Heart left ventricle (tissue), 16 donors: ENCODE measurements at regions not wholly inside any gene's neighbourhood (a gene's known extent, or its start where the extent isn't known, plus 50 kb on each side); places are given as distances from the start of the nearest gene placed in this dataset.

ENCODE experiments used
- ATAC-seq, 4 donors: fragments of 200-7000 bp; cut with Tn5 transposase; one replicate each; pipeline ENCODE4 v1.9.1; 2020 to 2022; ENCODE audit warnings: moderate library complexity in 4 of 4, mild to moderate bottlenecking in 3 of 4, moderate number of reproducible peaks in 1 of 4
- DNase-seq, 5 donors: peaks; one replicate each; pipeline ENCODE4 v3.0.0-alpha.2; 2020
- H3K27ac ChIP-seq, 12 donors: fragments of 200-600 bp; sonication (generic) in 4 of 12; one replicate each; pipeline versions ENCODE4 v1.5.0 to v1.8.0; 2016 to 2022; ENCODE audit warnings: mild to moderate bottlenecking in 2 of 12
- H3K27me3 ChIP-seq, 9 donors: fragments of 200-600 bp; sonication (generic) in 2 of 9; one replicate each; pipeline versions ENCODE4 v1.5.1 to v1.8.0; 2016 to 2022; ENCODE audit warnings: mild to moderate bottlenecking in 3 of 9
- H3K36me3 ChIP-seq, 9 donors: fragments of 200-600 bp; sonication (generic) in 2 of 9; one replicate each; pipeline versions ENCODE4 v1.5.0 to v1.8.0; 2018 to 2022; ENCODE audit warnings: mild to moderate bottlenecking in 2 of 9
- H3K4me1 ChIP-seq, 12 donors: fragments of 200-600 bp; sonication (generic) in 4 of 12; one replicate each; pipeline versions ENCODE4 v1.5.0 to v1.8.0; 2016 to 2022; ENCODE audit warnings: mild to moderate bottlenecking in 3 of 12
- H3K4me3 ChIP-seq, 12 donors: fragments of 200-600 bp; sonication (generic) in 4 of 12; one replicate each; pipeline versions ENCODE4 v1.5.0 to v1.8.0; 2017 to 2022; ENCODE audit warnings: mild to moderate bottlenecking in 9 of 12, moderate library complexity in 4 of 12
- H3K9me3 ChIP-seq, 12 donors: fragments of 200-600 bp; sonication (generic) in 4 of 12; one replicate each; pipeline versions ENCODE4 v1.5.0 to v1.8.0; 2016 to 2022; ENCODE audit warnings: mild to moderate bottlenecking in 1 of 12
- POLR2A ChIP-seq, 2 donors: fragments of 450-650 bp; IDR thresholded peaks; one replicate each; pipeline ENCODE4 v1.6.1; 2017; ENCODE audit warnings: antibody characterized with exemption in 2 of 2, mild to moderate bottlenecking in 2 of 2, moderate library complexity in 2 of 2
- WGBS, 4 donors: extraction: QIAGEN DNeasy Blood & Tissue Kit in 2 of 4; methylation state at CpG; one replicate each; pipeline versions ENCODE4 v1.1.5 to v1.1.7; 2013 to 2018; 5-methylcytosine and 5-hydroxymethylcytosine counted together
- intact Hi-C, 10 donors: fragments of 100-400 bp; cut with DNase I; formaldehyde crosslinking; loops; one replicate each; pipeline versions ENCODE4 v1.11.1 to v1.14.2; 2022
- TF ChIP-seq, protein P1 (sequence below), 12 donors: fragments of 200-600 bp; sonication (generic) in 4 of 12; IDR thresholded peaks; one replicate each; pipeline versions ENCODE4 v1.5.0 to v1.8.0; 2018 to 2022; ENCODE audit warnings: antibody characterized with exemption in 12 of 12, mild to moderate bottlenecking in 5 of 12
- donor health status: ischemic (EF 13 %, LVEDD 7.1; RV severe dilation, severe dysfunction).
- donor health status: healthy with polysubstance abuse.
- donor health status: DM: no; HTN: yes; CAD: no.
- donor health status: DM: no; HTN: no; CAD: no.
- donor health status: ischemic (EF 25% LVEDD 6.9; RV normal size, moderate dysfunction).
- donor health status: ischemic (EF 25% LVEDD 5.7; RV mildly dilated, moderate dysfunction).
- donor health status: healthy.
- donor health status: DM: yes; HTN: yes; CAD: no.
- donor health status: ischemic (EF 35%, LVEDD 5.7; RV mildly dilated, moderate dysfunction).
- donor health status: nonischemic (EF 11% LVEDD 7.7; RV severe dilation, severe dysfunction).
- donor health status: DM: yes; HTN: yes; CAD: no.
- donor health status: PGD.
- donor health status: ischemic (EF 29% LVEDD 5.4; RV normal size, mild dysfunction).
- donor health status: nonischemic (EF 23%, LVEDD 6.1; RV moderate dilation, normal function).

DNA sequence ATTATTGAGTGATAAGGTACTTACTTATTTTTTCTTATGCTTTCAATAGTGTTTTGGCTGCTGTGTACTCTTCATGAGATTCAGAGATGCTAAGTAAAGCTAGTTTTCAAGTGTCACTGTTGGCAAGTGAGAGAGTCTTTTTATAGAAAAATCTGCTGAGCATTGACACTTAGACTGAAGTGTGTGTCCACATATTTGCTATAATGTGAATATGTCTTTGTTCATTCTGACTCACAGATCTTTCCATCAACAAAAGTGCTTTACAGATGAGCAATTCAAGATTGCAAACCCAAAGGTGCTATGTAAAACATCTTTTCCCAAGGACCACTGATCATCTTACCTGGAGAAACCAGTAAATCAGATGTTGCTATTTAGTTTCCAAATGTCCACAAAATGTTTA, 410.6 kb upstream of the FIGN start:
- Histone ChIP-seq H3K27me3 (no peaks in the 10 kb centered on the region), H3K9me3 (no peaks in the 10 kb centered on the region), H3K27ac (no peak overlapping the region), H3K4me3 (no peak overlapping the region), H3K4me1 (no peaks in the 10 kb centered on the region), H3K36me3 (no peaks in the 10 kb centered on the region)
- DNase-seq (no peak), ATAC-seq (no peak)
- no peak for TF ChIP-seq POLR2A (IDR thresholded peaks at IDR 0.05)
- TF ChIP-seq, protein P1, sequence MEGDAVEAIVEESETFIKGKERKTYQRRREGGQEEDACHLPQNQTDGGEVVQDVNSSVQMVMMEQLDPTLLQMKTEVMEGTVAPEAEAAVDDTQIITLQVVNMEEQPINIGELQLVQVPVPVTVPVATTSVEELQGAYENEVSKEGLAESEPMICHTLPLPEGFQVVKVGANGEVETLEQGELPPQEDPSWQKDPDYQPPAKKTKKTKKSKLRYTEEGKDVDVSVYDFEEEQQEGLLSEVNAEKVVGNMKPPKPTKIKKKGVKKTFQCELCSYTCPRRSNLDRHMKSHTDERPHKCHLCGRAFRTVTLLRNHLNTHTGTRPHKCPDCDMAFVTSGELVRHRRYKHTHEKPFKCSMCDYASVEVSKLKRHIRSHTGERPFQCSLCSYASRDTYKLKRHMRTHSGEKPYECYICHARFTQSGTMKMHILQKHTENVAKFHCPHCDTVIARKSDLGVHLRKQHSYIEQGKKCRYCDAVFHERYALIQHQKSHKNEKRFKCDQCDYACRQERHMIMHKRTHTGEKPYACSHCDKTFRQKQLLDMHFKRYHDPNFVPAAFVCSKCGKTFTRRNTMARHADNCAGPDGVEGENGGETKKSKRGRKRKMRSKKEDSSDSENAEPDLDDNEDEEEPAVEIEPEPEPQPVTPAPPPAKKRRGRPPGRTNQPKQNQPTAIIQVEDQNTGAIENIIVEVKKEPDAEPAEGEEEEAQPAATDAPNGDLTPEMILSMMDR (IDR thresholded peaks at IDR 0.05) = no peak
- intact Hi-C loops = no loop called here

DNA sequence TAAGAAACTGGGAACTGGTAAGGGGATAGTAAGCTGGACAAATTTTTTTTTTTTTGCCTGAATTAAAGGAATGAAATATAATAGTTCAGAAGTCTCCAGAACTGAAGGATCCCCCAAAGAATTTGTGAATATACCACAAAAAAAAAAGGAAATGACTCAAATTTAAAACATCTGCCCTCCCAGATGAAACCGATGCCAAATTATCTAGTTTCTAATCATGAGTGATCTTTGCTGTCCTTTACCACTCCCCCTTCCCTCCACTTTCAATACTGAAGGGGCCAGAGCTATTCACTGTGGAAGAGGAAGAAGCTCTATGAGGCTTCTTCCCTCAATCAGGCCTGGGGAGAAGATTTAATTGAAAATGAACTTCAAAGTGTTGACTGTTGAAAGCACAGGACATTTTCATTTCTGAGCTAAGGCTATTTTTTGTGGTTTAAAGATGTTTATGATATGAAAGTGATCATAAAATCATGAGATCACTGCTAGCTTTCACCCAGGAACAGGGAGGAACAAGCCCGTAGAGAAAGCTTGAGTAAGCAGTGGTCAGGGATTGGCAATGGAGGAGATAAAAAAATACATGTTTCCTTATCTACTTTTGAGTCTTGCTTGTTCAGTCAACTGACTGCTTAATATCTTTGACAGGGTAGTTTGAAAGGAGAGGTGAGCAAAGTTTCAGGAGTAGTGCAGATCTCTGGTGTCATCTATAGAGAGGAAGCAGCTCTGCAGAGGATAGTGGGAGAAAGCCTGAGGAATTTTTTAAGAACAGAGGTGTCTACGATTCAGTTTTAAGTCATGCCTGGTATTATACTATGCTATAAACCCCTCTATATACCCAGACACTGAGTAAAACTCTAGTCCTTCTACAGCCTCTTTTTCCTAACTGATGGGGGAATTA, 409.5 kb upstream of the FIGN start:
- TF ChIP-seq, protein P1 (IDR thresholded peaks at IDR 0.05) = no peak
- no peak for TF ChIP-seq POLR2A (IDR thresholded peaks at IDR 0.05)
- Histone ChIP-seq H3K36me3 (no peaks in the 10 kb centered on the region), H3K27me3 (no peaks in the 10 kb centered on the region), H3K27ac (no peak overlapping the region), H3K4me3 (no peak overlapping the region), H3K4me1 (no peaks in the 10 kb centered on the region), H3K9me3 (no peaks in the 10 kb centered on the region)
- DNase-seq (no peak), ATAC-seq (no peak)
- intact Hi-C loops = no loop called here
- 57 to 68% (median 64%) methylated on average over 3 of the region's 3 CpGs for WGBS, 4 donors

DNA sequence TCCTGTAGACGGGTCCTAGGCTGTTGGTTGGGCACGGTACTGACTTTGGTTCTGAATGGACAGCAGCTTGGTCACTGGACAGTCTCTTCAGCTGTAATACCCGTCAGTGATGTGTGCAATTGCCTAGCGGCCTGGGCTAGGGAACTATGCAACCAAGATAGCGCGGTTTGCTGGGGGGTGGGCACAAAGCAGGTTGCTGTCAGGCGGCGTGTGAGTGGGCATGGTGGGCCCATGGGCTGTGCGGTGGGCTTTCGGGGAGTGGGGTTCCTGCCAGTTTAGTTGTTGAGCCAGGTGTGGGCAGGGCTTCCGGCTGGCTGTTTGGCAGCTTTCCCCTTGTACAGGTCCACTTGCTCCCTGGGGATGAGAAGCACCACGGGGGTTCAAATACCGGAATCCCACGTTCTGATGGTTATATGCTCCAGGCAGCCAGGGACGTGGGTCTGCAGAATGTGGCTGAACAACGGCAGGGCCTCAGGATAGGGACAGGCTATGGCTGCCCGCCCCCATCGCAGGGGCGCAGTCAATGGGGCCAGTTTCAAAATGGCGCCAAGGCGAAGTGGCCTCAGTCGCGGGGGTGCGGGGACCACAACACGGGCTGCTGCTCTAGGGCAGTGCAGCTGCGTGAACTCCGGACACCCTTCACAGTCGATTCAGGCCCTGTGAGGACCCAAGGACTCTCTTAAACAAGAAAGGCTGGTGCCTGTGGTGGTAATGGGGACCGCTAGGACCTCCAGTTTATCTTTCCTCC, 407.5 kb upstream of the FIGN start:
- Histone ChIP-seq H3K4me1 (no peaks in the 10 kb centered on the region), H3K27me3 (no peaks in the 10 kb centered on the region), H3K36me3 (no peaks in the 10 kb centered on the region), H3K4me3 (no peak overlapping the region), H3K27ac (no peak overlapping the region), H3K9me3 (no peaks in the 10 kb centered on the region)
- ATAC-seq (no peak), DNase-seq (peak in 1 of 5 donors; percentile 18)
- TF ChIP-seq, protein P1 (IDR thresholded peaks at IDR 0.05) = no peak
- TF ChIP-seq POLR2A (IDR thresholded peaks at IDR 0.05) = no peak
- intact Hi-C loops = no loop called here
- 92 to 97% (median 95%) methylated on average over 21 to 29 of the region's 29 CpGs for WGBS, 4 donors

DNA sequence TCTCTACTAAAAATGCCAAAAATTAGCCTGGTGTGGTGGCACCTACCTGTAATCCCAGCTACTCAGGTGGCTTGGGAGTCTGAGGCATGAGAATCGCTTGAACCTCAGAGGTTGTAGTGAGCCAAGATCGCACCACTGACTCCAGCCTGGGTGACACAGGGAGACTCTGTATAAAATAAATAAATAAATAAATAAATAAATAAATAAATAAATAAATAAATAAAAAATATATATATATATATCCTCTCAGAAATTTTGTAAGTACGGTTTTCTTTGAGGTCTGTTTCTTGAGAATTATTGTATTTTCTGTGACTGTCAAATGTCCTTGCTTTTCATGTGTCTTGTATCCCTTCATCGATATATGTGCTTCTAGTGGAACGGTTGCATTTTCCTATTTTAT, 406.9 kb upstream of the FIGN start:
- DNase-seq (no peak), ATAC-seq (no peak)
- Histone ChIP-seq H3K4me3 (no peak overlapping the region), H3K27me3 (no peaks in the 10 kb centered on the region), H3K27ac (no peak overlapping the region), H3K36me3 (no peaks in the 10 kb centered on the region), H3K9me3 (no peaks in the 10 kb centered on the region), H3K4me1 (no peaks in the 10 kb centered on the region)
- intact Hi-C loops = no loop called here
- TF ChIP-seq POLR2A (IDR thresholded peaks at IDR 0.05) = no peak
- TF ChIP-seq, protein P1 (IDR thresholded peaks at IDR 0.05) = no peak
- WGBS, 4 donors = 95 to 98% (median 97%) methylated on average over 5 of the region's 5 CpGs
